ENCODE measurements at regions not wholly inside any gene's neighbourhood (a gene's known extent, or its start where the extent isn't known, plus 50 kb on each side); places are given as distances from the start of the nearest gene placed in this dataset.

GRCh38 chr14:53350429-53350828 is 197.3 kb upstream of the DDHD1 start:
- no peak overlapping the region for H3K4me2 ChIP-seq (replicated peaks; ENCODE audit: low read depth, low read length, poor library complexity, severe bottlenecking)
- H3K4me3 Mint-ChIP-seq, result no peak overlapping the region
- H3K27ac ChIP-seq (ENCODE audit: low read length in 2 of 2), result no peak overlapping the region
- no peaks in the 10 kb centered on the region for H4K20me1 ChIP-seq (ENCODE audit: control insufficient read depth, insufficient read depth, low read length, poor library complexity, severe bottlenecking)
- H3K9ac ChIP-seq (ENCODE audit: low read length), result no peak overlapping the region
- H3K9me3 ChIP-seq (ENCODE audit: control extremely low read depth in 1 of 3, control insufficient read depth in 2 of 3, insufficient read depth in 1 of 3, low read length in 2 of 3), result no peaks in the 10 kb centered on the region
- no CpG with 5 or more reads among the region's 2 CpGs for WGBS (ENCODE audit: insufficient coverage)
- no peak for TF ChIP-seq EZH2 (IDR thresholded peaks at IDR 0.05; ENCODE audit: borderline replicate concordance, insufficient read depth, low read depth, low read length, poor library complexity, severe bottlenecking)
- no peak for TF ChIP-seq CTCF (IDR thresholded peaks at IDR 0.05)
- no peak overlapping the region for H3K4me3 ChIP-seq (ENCODE audit: control extremely low read depth in 1 of 5, extremely low read depth in 1 of 5, insufficient read depth in 1 of 5, low read depth in 2 of 5, low read length in 4 of 5)
- H2AFZ ChIP-seq (ENCODE audit: insufficient read depth, low read depth, low read length, poor library complexity, severe bottlenecking), result no peak overlapping the region
- H3K36me3 ChIP-seq (replicated peaks in 1 of 2; ENCODE audit: control extremely low read depth in 1 of 2, control insufficient read depth in 1 of 2, extremely low read depth in 1 of 2, insufficient read depth in 2 of 2, low read length in 1 of 2), result no peaks in the 10 kb centered on the region
- ChIA-PET POLR2A (no interaction called here), CTCF (interaction anchor here (0.7 kb wide), 1 partner anchor 76 kb away, joined by 3 read pairs; no protein-coding TSS in a partner anchor)
- H3K4me1 ChIP-seq (ENCODE audit: control insufficient read depth in 2 of 2, insufficient read depth in 2 of 2, low read length in 2 of 2), result no peaks in the 10 kb centered on the region
- DNase-seq, result no peak
- no peaks in the 10 kb centered on the region for H3K27me3 ChIP-seq (replicated peaks in 1 of 4; ENCODE audit: control extremely low read depth in 1 of 4, control insufficient read depth in 3 of 4, insufficient read depth in 4 of 4, low read length in 3 of 4)
- no peak overlapping the region for H3K27ac Mint-ChIP-seq
- intact Hi-C loops (cut with micrococcal nuclease), result no loop called here
- no peaks in the 10 kb centered on the region for H3K4me1 Mint-ChIP-seq
- no peaks in the 10 kb centered on the region for H3K79me2 ChIP-seq (ENCODE audit: control insufficient read depth, insufficient read depth, low read length)
- ATAC-seq (ENCODE audit: low read depth), result no peak
- H3K27me3 Mint-ChIP-seq, result no peaks in the 10 kb centered on the region
- H3K9me3 Mint-ChIP-seq (ENCODE audit: insufficient read depth), result no peaks in the 10 kb centered on the region

GRCh38 chr14:53346988-53347387 is 193.9 kb upstream of the DDHD1 start:
- H4K20me1 ChIP-seq (ENCODE audit: control insufficient read depth, insufficient read depth, low read length, poor library complexity, severe bottlenecking), result no peaks in the 10 kb centered on the region
- TF ChIP-seq EZH2 (IDR thresholded peaks at IDR 0.05; ENCODE audit: borderline replicate concordance, insufficient read depth, low read depth, low read length, poor library complexity, severe bottlenecking), result no peak
- TF ChIP-seq CTCF (IDR thresholded peaks at IDR 0.05), result no peak
- no peaks in the 10 kb centered on the region for H3K36me3 ChIP-seq (replicated peaks in 1 of 2; ENCODE audit: control extremely low read depth in 1 of 2, control insufficient read depth in 1 of 2, extremely low read depth in 1 of 2, insufficient read depth in 2 of 2, low read length in 1 of 2)
- no peaks in the 10 kb centered on the region for H3K27me3 ChIP-seq (replicated peaks in 1 of 4; ENCODE audit: control extremely low read depth in 1 of 4, control insufficient read depth in 3 of 4, insufficient read depth in 4 of 4, low read length in 3 of 4)
- intact Hi-C loops (cut with micrococcal nuclease), result no loop called here
- H3K79me2 ChIP-seq (ENCODE audit: control insufficient read depth, insufficient read depth, low read length), result no peaks in the 10 kb centered on the region
- Mint-ChIP-seq H3K27ac (no peak overlapping the region), H3K9me3 (ENCODE audit: insufficient read depth) (no peaks in the 10 kb centered on the region), H3K4me3 (no peak overlapping the region), H3K27me3 (no peaks in the 10 kb centered on the region), H3K4me1 (no peaks in the 10 kb centered on the region)
- no peak overlapping the region for H3K4me2 ChIP-seq (replicated peaks; ENCODE audit: low read depth, low read length, poor library complexity, severe bottlenecking)
- DNase-seq (no peak), ATAC-seq (ENCODE audit: low read depth) (no peak)
- H2AFZ ChIP-seq (ENCODE audit: insufficient read depth, low read depth, low read length, poor library complexity, severe bottlenecking), result no peak overlapping the region
- no peak overlapping the region for H3K9ac ChIP-seq (ENCODE audit: low read length)
- no peak overlapping the region for H3K27ac ChIP-seq (ENCODE audit: low read length in 2 of 2)
- no peaks in the 10 kb centered on the region for H3K9me3 ChIP-seq (ENCODE audit: control extremely low read depth in 1 of 3, control insufficient read depth in 2 of 3, insufficient read depth in 1 of 3, low read length in 2 of 3)
- ChIA-PET CTCF (no interaction called here), POLR2A (no interaction called here)
- no peak overlapping the region for H3K4me3 ChIP-seq (ENCODE audit: control extremely low read depth in 1 of 5, extremely low read depth in 1 of 5, insufficient read depth in 1 of 5, low read depth in 2 of 5, low read length in 4 of 5)
- WGBS (ENCODE audit: insufficient coverage), result 71% methylated on average over 1 of the region's 3 CpGs
- H3K4me1 ChIP-seq (ENCODE audit: control insufficient read depth in 2 of 2, insufficient read depth in 2 of 2, low read length in 2 of 2), result no peaks in the 10 kb centered on the region

Data from B cell (primary cell).